Right lobe of liver (tissue), 6 donors: ENCODE measurements at regions not wholly inside any gene's neighbourhood (a gene's known extent, or its start where the extent isn't known, plus 50 kb on each side); places are given as distances from the start of the nearest gene placed in this dataset.

Source experiments
- ATAC-seq, 4 donors: fragments of 200-7000 bp; cut with Tn5 transposase; one replicate each; pipeline ENCODE4 v1.9.1; 2020; ENCODE audit warnings: mild to moderate bottlenecking in 4 of 4, moderate library complexity in 4 of 4
- DNase-seq, 3 donors: peaks; one replicate each; pipeline ENCODE4 v3.0.0-alpha.2; 2020
- H3K27ac ChIP-seq, 3 donors: fragments of 200-600 bp; one replicate each; pipeline ENCODE4 v1.8.0; 2022
- H3K27me3 ChIP-seq, 2 donors: fragments of 200-600 bp; one replicate each; pipeline ENCODE4 v1.8.0; 2022
- H3K36me3 ChIP-seq, 4 donors: fragments of 200-600 bp; sonication (generic) in 1 of 4; one replicate each; pipeline versions ENCODE4 v1.5.1 to v1.8.0; 2017 to 2022; ENCODE audit warnings: control low read depth in 1 of 4
- H3K4me1 ChIP-seq, 4 donors: fragments of 200-600 bp; sonication (generic) in 1 of 4; one replicate each; pipeline versions ENCODE4 v1.5.1 to v1.8.0; 2017 to 2022; ENCODE audit warnings: control low read depth in 1 of 4
- H3K4me3 ChIP-seq, 3 donors: fragments of 200-600 bp; one replicate each; pipeline ENCODE4 v1.8.0; 2022
- H3K9me3 ChIP-seq, 4 donors: fragments of 200-600 bp; sonication (generic) in 1 of 4; one replicate each; pipeline versions ENCODE4 v1.5.1 to v1.8.0; 2017 to 2022; ENCODE audit warnings: control low read depth in 1 of 4
- POLR2A ChIP-seq: fragments of 450-650 bp; IDR thresholded peaks from one replicate; pipeline ENCODE4 v1.6.1; 2017; ENCODE audit warnings: antibody characterized with exemption, mild to moderate bottlenecking
- WGBS: methylation state at CpG from one replicate; pipeline ENCODE4 v1.1.6; 2018; ENCODE audit warnings: low coverage, low lambda C conversion rate; ENCODE audit not compliant: insufficient coverage; ENCODE audit errors: missing lambda C conversion rate; 5-methylcytosine and 5-hydroxymethylcytosine counted together
- intact Hi-C, 2 donors: fragments of 100-400 bp; cut with DNase I; formaldehyde crosslinking; loops; one replicate each; pipeline versions ENCODE4 v1.11.2 to v1.14.1; 2022
- TF ChIP-seq, protein P1 (sequence below), 4 donors: fragments of 200-600 bp in 3 of 4; fragments of 450-650 bp in 1 of 4; IDR thresholded peaks; one replicate each; pipeline versions ENCODE4 v1.5.1 to v1.8.0; 2016 to 2022; ENCODE audit warnings: antibody characterized with exemption in 4 of 4, mild to moderate bottlenecking in 2 of 4
- donor health status: DM: no; HTN: yes; CAD: no.
- donor health status: DM: no; HTN: no; CAD: no.
- donor health status: DM: no; HTN: no; CAD: no.
- donor health status: DM: no; HTN: yes; CAD: no.
- donor health status: DM: no; HTN: yes; CAD: no.

DNA sequence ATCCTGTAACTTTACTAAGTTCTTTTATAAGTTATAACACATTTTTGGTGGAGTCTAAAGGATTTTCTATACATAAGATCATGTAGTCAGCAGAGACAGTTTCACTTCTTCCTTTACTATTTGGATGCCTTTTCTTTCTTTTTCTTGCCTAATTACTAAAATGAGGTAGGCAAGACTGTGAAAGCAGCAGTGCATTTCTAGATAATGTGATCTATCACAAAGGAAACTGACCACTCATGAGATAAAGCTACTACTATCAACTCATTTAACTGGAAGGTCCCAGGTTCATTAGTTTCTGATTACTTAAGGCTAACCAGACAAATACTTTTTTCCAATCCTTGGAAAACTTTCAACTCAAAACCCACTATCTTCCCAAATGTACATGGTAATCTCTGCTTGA is 196.2 kb upstream of the E2F8 start:
- Histone ChIP-seq H3K27me3 (no peaks in the 10 kb centered on the region), H3K4me1 (no peaks in the 10 kb centered on the region), H3K36me3 (no peaks in the 10 kb centered on the region), H3K27ac (no peak overlapping the region), H3K9me3 (no peaks in the 10 kb centered on the region), H3K4me3 (no peak overlapping the region)
- intact Hi-C loops = no loop called here
- DNase-seq (no peak), ATAC-seq (no peak)
- TF ChIP-seq, protein P1, sequence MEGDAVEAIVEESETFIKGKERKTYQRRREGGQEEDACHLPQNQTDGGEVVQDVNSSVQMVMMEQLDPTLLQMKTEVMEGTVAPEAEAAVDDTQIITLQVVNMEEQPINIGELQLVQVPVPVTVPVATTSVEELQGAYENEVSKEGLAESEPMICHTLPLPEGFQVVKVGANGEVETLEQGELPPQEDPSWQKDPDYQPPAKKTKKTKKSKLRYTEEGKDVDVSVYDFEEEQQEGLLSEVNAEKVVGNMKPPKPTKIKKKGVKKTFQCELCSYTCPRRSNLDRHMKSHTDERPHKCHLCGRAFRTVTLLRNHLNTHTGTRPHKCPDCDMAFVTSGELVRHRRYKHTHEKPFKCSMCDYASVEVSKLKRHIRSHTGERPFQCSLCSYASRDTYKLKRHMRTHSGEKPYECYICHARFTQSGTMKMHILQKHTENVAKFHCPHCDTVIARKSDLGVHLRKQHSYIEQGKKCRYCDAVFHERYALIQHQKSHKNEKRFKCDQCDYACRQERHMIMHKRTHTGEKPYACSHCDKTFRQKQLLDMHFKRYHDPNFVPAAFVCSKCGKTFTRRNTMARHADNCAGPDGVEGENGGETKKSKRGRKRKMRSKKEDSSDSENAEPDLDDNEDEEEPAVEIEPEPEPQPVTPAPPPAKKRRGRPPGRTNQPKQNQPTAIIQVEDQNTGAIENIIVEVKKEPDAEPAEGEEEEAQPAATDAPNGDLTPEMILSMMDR (IDR thresholded peaks at IDR 0.05) = no peak
- no peak for TF ChIP-seq POLR2A

DNA sequence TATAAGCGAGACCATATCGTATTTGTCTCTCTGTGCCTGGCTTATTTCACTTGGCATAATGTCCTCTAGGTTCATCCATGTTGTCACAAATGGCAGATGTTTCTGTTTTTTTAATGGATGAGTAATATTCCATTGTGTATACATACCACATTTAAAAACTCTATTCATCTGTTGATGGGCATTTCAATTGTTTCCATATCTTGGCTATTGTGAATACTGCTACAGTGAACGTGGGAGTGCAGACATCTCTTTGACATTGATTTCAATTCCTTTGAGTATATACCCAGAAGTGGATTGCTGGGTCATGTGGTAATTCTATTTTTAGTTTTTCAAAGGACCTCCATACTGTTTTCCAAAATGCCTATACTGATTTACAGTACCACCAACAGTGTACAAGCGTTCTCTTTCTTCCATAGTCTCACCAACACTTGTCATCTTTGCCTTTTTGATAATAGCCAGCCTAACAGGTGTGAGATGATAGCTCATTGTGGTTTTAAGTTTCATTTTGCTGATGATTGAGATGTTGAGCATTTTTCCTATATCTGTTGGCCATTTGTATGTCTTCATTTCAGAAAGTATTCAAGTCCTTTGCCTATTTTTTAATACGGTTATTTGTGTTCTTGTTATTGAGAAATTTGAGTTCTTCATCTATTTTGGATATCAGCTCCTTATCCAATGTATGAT is 194.7 kb upstream of the E2F8 start:
- Histone ChIP-seq H3K36me3 (no peaks in the 10 kb centered on the region), H3K27ac (no peak overlapping the region), H3K4me1 (no peaks in the 10 kb centered on the region), H3K9me3 (no peaks in the 10 kb centered on the region), H3K27me3 (no peaks in the 10 kb centered on the region), H3K4me3 (no peak overlapping the region)
- no peak for DNase-seq
- WGBS = 84% methylated on average over 5 of the region's 5 CpGs
- no peak for ATAC-seq
- intact Hi-C loops = no loop called here
- TF ChIP-seq POLR2A = no peak
- TF ChIP-seq, protein P1 (IDR thresholded peaks at IDR 0.05) = no peak

DNA sequence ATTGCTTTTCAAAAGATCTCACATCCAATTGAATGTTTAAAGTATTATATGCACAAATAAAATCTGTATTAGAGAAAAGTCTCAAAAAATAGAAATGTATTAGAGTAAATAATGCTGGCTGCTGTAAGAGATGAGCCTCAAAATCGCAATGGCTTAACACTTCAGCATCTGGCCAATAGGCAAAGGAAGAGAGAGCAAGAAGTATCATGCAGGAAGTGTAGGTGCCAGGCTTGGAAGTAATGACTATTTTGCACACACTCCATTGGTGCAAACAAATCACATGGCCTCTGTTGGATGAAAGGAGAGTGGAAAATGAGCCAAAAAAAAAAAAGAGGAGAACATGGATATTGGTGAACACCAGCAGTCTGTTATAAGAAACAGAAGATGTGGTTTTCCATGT is 193.0 kb upstream of the E2F8 start:
- intact Hi-C loops = no loop called here
- no peak for ATAC-seq
- no peaks in the 10 kb centered on the region for H3K9me3 ChIP-seq
- peaks cover 0 to 10% (median 4%) of the 10 kb centered on the region in 4 donors for H3K4me1 ChIP-seq
- no peak for TF ChIP-seq POLR2A
- TF ChIP-seq, protein P1 (IDR thresholded peaks at IDR 0.05) = no peak
- no peak overlapping the region for H3K27ac ChIP-seq
- 86% methylated on average over 1 of the region's 1 CpG for WGBS
- DNase-seq = no peak
- no peak overlapping the region for H3K4me3 ChIP-seq
- H3K27me3 ChIP-seq = no peaks in the 10 kb centered on the region
- H3K36me3 ChIP-seq = no peaks in the 10 kb centered on the region

DNA sequence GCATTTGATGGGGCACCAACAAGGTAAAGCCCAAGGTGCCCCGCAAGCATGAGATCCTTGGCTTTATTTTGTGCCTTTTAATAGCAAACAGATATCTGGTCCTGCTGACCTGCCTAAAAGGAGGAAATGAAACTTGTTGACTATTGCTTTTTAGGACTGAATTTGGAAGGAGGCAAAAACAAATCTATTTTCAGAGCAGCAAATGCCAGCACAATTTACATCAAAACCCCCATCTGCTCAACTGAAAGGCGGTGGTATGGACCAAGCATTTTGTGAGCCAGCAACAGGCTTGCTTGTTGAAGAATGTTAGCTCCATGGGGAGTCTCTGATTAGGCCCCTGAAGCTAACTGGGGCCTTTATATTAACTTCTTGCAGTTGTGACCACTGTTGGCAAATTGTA is 192.6 kb upstream of the E2F8 start:
- Histone ChIP-seq H3K27me3 (no peaks in the 10 kb centered on the region), H3K4me1 (peaks cover 0 to 14% (median 6%) of the 10 kb centered on the region in 4 donors), H3K4me3 (no peak overlapping the region), H3K27ac (no peak overlapping the region), H3K9me3 (no peaks in the 10 kb centered on the region), H3K36me3 (no peaks in the 10 kb centered on the region)
- intact Hi-C loops = no loop called here
- ATAC-seq (no peak), DNase-seq (no peak)
- TF ChIP-seq POLR2A = no peak
- TF ChIP-seq, protein P1 (IDR thresholded peaks at IDR 0.05) = no peak
- WGBS = 65% methylated on average over 2 of the region's 2 CpGs
